Activated CD8-positive, alpha-beta T cell treated with anti-CD3 and anti-CD28 coated beads for 36 hours (primary cell): ENCODE measurements at regions not wholly inside any gene's neighbourhood (a gene's known extent, or its start where the extent isn't known, plus 50 kb on each side); places are given as distances from the start of the nearest gene placed in this dataset.

Experiments used
- ATAC-seq: fragments of 200-7000 bp; cut with Tn5 transposase; one replicate; pipeline ENCODE4 v1.10.0; 2021; ENCODE audit warnings: mild to moderate bottlenecking, moderate library complexity
- CTCF ChIA-PET: fragments of 350-600 bp; sonication (Branson Sonifier 250); formaldehyde crosslinking; loops from one replicate; lab custom pipeline; 2021; ENCODE audit warnings: antibody characterized with exemption; lab: Charles Lee
- POLR2A ChIA-PET: fragments of 350-600 bp; sonication (Branson Sonifier 250); formaldehyde crosslinking; loops from one replicate; lab custom pipeline; 2021; ENCODE audit warnings: antibody characterized with exemption; lab: Charles Lee
- DNase-seq: peaks from one replicate; pipeline ENCODE4 v3.0.0-alpha.2; 2020
- H3K27ac Mint-ChIP-seq: one replicate; pipeline ENCODE4 v1.8.0; 2021; ENCODE audit warnings: mild to moderate bottlenecking, mixed read lengths
- H3K27me3 Mint-ChIP-seq: one replicate; pipeline ENCODE4 v1.8.0; 2021; ENCODE audit warnings: mixed read lengths
- H3K36me3 Mint-ChIP-seq: one replicate; pipeline ENCODE4 v1.8.0; 2021; ENCODE audit warnings: low read depth, mixed read lengths
- H3K4me1 Mint-ChIP-seq: one replicate; pipeline ENCODE4 v1.8.0; 2021; ENCODE audit warnings: low read depth, mixed read lengths
- H3K4me3 Mint-ChIP-seq: one replicate; pipeline ENCODE4 v1.8.0; 2021; ENCODE audit warnings: mild to moderate bottlenecking, moderate library complexity, mixed read lengths
- H3K9me3 Mint-ChIP-seq: one replicate; pipeline ENCODE4 v1.8.0; 2021; ENCODE audit warnings: mixed read lengths
- intact Hi-C: fragments of 100-400 bp; cut with micrococcal nuclease; formaldehyde crosslinking; loops from one replicate; pipeline ENCODE4 v1.10.0; 2022
- TF ChIP-seq, protein P1 (sequence below): fragments of 200-600 bp; IDR thresholded peaks from one replicate; pipeline ENCODE4 v1.8.0; 2022; ENCODE audit warnings: antibody characterized with exemption, mild to moderate bottlenecking

DNA sequence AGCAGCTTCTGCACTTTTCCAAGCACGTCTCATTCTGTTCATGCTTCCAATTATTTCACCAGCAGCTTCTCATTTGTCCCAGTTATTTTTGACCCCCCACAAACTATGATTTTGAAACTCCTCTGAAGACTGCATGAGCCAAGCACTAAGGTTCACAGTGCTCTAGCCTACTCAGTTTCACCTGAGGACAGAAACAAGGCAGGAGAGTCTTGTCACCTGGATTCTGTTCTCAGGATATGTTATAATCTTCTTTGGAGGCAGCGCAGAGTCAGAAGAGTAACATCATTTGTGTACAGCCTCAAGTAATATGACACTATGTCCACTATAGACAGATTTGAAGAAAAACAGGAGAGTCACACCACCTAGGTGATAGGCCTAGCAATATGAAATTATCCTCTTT, 985.1 kb upstream of the TSPY4 start:
- DNase-seq (no peak), ATAC-seq (no peak)
- H3K4me3 Mint-ChIP-seq, result no peak overlapping the region
- intact Hi-C loops, result no loop called here
- H3K27ac Mint-ChIP-seq, result no peak overlapping the region
- ChIA-PET POLR2A (no interaction called here), CTCF (no interaction called here)
- H3K9me3 Mint-ChIP-seq, result no peaks in the 10 kb centered on the region
- no peaks in the 10 kb centered on the region for H3K27me3 Mint-ChIP-seq
- no peaks in the 10 kb centered on the region for H3K4me1 Mint-ChIP-seq
- no peaks in the 10 kb centered on the region for H3K36me3 Mint-ChIP-seq
- TF ChIP-seq, protein P1, sequence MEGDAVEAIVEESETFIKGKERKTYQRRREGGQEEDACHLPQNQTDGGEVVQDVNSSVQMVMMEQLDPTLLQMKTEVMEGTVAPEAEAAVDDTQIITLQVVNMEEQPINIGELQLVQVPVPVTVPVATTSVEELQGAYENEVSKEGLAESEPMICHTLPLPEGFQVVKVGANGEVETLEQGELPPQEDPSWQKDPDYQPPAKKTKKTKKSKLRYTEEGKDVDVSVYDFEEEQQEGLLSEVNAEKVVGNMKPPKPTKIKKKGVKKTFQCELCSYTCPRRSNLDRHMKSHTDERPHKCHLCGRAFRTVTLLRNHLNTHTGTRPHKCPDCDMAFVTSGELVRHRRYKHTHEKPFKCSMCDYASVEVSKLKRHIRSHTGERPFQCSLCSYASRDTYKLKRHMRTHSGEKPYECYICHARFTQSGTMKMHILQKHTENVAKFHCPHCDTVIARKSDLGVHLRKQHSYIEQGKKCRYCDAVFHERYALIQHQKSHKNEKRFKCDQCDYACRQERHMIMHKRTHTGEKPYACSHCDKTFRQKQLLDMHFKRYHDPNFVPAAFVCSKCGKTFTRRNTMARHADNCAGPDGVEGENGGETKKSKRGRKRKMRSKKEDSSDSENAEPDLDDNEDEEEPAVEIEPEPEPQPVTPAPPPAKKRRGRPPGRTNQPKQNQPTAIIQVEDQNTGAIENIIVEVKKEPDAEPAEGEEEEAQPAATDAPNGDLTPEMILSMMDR, result no peak

DNA sequence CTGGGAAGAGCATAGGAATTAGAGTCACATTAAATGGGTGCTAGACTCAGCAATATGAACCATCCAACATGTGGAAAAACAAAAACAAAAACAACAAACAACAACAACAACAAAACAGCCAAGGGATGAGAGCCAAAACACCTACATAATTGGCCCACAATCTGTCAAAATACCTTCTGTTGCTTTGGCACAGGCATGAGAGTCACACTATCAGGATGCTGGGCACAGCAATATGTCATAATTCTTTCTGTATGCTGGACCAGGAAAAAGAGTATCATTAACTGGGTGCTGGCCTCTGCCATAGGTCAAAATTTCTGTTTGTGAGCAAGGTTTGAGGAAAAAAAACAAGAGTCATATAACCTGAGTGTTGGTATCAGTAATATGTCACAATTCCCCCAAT, 979.1 kb upstream of the TSPY4 start:
- ATAC-seq, result no peak
- no peak overlapping the region for H3K27ac Mint-ChIP-seq
- no peak overlapping the region for H3K4me3 Mint-ChIP-seq
- ChIA-PET CTCF (no interaction called here), POLR2A (no interaction called here)
- H3K36me3 Mint-ChIP-seq, result no peaks in the 10 kb centered on the region
- DNase-seq, result no peak
- H3K27me3 Mint-ChIP-seq, result no peaks in the 10 kb centered on the region
- TF ChIP-seq, protein P1, result no peak
- H3K9me3 Mint-ChIP-seq, result no peaks in the 10 kb centered on the region
- intact Hi-C loops, result no loop called here
- no peaks in the 10 kb centered on the region for H3K4me1 Mint-ChIP-seq

DNA sequence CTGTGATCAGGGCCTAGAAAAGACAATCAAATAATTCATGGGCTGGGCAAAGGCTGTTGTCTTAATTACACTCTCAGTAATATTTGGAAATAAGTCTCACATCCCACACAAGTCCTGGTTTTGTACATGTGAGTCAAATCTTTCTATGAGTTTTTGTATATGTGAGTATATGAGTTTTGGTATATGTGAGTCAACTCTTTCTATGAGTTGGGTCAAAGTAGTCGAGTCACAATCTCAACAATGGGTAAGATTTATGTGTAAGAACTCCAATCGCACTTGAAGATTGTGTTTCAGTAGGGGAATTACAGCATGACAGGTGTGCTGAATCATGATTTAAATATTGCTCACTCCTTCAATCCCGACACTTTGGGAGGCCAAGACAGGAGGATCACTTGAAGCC, 975.5 kb upstream of the TSPY4 start:
- DNase-seq (no peak), ATAC-seq (no peak)
- H3K9me3 Mint-ChIP-seq, result no peaks in the 10 kb centered on the region
- POLR2A ChIA-PET, result no interaction called here
- H3K4me1 Mint-ChIP-seq, result no peaks in the 10 kb centered on the region
- no peaks in the 10 kb centered on the region for H3K36me3 Mint-ChIP-seq
- intact Hi-C loops, result no loop called here
- H3K4me3 Mint-ChIP-seq, result no peak overlapping the region
- H3K27me3 Mint-ChIP-seq, result no peaks in the 10 kb centered on the region
- no peak overlapping the region for H3K27ac Mint-ChIP-seq
- TF ChIP-seq, protein P1, result no peak
- CTCF ChIA-PET, result no interaction called here

DNA sequence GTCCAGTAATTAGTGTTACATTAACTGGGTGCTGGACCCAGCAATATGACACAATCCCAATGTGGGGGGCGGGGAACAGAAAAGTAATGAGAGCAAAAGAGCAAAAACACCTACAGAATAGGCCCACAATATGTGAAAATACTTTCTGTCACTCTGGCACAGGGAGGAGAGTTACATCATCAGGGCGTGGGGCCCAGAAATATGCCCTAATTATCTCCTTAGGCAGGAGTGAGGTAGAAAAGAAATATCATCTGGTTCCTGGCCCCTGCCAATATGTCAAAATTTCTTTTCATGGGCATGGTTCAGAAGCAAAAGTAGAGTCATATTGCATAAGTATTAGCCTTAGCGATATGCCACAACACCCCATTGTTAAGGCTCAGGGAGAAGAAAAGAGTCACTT, 959.8 kb upstream of the TSPY4 start:
- CTCF ChIA-PET, result no interaction called here
- no peak overlapping the region for H3K4me3 Mint-ChIP-seq
- peaks cover 3% of the 10 kb centered on the region for H3K4me1 Mint-ChIP-seq
- POLR2A ChIA-PET, result no interaction called here
- ATAC-seq, result no peak
- H3K27me3 Mint-ChIP-seq, result no peaks in the 10 kb centered on the region
- H3K27ac Mint-ChIP-seq, result no peak overlapping the region
- H3K9me3 Mint-ChIP-seq, result no peaks in the 10 kb centered on the region
- TF ChIP-seq, protein P1, result no peak
- no peaks in the 10 kb centered on the region for H3K36me3 Mint-ChIP-seq
- no peak for DNase-seq
- intact Hi-C loops, result no loop called here

DNA sequence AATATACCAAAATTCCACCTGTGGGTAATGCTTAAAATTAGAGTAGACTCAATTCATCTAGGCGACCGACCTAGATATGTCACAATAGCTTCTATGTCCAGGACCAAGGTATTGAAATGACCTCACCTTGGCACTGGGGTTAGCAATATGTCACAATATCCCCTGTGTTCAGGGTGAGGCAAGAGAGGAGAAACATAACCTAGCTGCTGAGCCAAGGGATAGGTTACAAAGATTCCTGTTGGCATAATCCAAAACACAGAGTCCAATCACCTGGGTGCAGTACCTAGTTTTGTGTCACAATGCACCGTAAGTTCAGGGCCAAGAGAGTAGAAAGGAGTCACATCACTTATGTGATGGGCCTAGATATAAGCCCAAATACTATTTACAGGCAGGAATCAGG, 957.5 kb upstream of the TSPY4 start:
- ChIA-PET POLR2A (no interaction called here), CTCF (no interaction called here)
- H3K36me3 Mint-ChIP-seq, result no peaks in the 10 kb centered on the region
- H3K4me3 Mint-ChIP-seq, result no peak overlapping the region
- H3K9me3 Mint-ChIP-seq, result no peaks in the 10 kb centered on the region
- H3K4me1 Mint-ChIP-seq, result peaks cover 3% of the 10 kb centered on the region
- H3K27me3 Mint-ChIP-seq, result no peaks in the 10 kb centered on the region
- ATAC-seq (no peak), DNase-seq (no peak)
- H3K27ac Mint-ChIP-seq, result no peak overlapping the region
- intact Hi-C loops, result no loop called here
- TF ChIP-seq, protein P1, result no peak
